ENCODE measurements at regions not wholly inside any gene's neighbourhood (a gene's known extent, or its start where the extent isn't known, plus 50 kb on each side); places are given as distances from the start of the nearest gene placed in this dataset.

DNA sequence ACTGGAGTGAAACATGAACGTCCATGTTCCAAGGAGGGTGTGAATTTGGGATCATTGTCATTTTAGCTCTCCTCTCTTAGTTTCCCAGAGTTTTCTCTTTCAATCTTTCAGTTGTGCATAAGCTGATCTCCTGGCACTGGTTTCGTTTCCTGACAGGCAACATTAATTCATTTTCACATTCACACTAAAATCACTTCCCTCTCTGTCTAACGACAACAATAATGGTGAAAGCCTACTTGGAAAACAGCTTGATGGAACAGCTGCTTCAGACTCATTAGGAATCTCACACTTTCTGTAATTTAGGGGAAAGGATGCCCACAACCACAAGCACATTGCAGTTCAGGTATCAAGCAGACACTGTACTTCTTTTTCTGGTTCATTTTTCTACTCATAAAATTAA lies 188.6 kb downstream of the TRIM36 start:
- TF ChIP-seq, protein P1, sequence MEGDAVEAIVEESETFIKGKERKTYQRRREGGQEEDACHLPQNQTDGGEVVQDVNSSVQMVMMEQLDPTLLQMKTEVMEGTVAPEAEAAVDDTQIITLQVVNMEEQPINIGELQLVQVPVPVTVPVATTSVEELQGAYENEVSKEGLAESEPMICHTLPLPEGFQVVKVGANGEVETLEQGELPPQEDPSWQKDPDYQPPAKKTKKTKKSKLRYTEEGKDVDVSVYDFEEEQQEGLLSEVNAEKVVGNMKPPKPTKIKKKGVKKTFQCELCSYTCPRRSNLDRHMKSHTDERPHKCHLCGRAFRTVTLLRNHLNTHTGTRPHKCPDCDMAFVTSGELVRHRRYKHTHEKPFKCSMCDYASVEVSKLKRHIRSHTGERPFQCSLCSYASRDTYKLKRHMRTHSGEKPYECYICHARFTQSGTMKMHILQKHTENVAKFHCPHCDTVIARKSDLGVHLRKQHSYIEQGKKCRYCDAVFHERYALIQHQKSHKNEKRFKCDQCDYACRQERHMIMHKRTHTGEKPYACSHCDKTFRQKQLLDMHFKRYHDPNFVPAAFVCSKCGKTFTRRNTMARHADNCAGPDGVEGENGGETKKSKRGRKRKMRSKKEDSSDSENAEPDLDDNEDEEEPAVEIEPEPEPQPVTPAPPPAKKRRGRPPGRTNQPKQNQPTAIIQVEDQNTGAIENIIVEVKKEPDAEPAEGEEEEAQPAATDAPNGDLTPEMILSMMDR (IDR thresholded peaks at IDR 0.05): no peak
- TF ChIP-seq EP300 (IDR thresholded peaks at IDR 0.05) (no peak), POLR2A (IDR thresholded peaks at IDR 0.05) (no peak), POLR2AphosphoS5 (IDR thresholded peaks at IDR 0.05) (no peak)
